HG03469 (cell line): ENCODE measurements at regions not wholly inside any gene's neighbourhood (a gene's known extent, or its start where the extent isn't known, plus 50 kb on each side); places are given as distances from the start of the nearest gene placed in this dataset.

Experiments used
- ATAC-seq: cut with Tn5 transposase; IDR thresholded peaks from one replicate; pipeline ENCODE4 v1.9.1; 2021; ENCODE audit warnings: mild to moderate bottlenecking, moderate library complexity, moderate number of reproducible peaks; ENCODE audit not compliant: unreplicated experiment

- no peak for ATAC-seq
These were observed 261.5 kb downstream of the BMP2 start for GRCh38 chr20:7029019-7029418.

- ATAC-seq = no peak
These were observed 263.7 kb downstream of the BMP2 start for GRCh38 chr20:7031222-7031621.

GRCh38 chr20:7038029-7038428 lies 270.5 kb downstream of the BMP2 start:
- no peak for ATAC-seq

GRCh38 chr20:7057611-7058010 lies 290.1 kb downstream of the BMP2 start:
- ATAC-seq = no peak

- ATAC-seq = no peak
These were observed 311.3 kb downstream of the BMP2 start for GRCh38 chr20:7078804-7079203.

GRCh38 chr20:7080472-7080871 lies 313.0 kb downstream of the BMP2 start:
- no peak for ATAC-seq

- no peak for ATAC-seq
These were observed 318.0 kb downstream of the BMP2 start for GRCh38 chr20:7085467-7085866.

- no peak for ATAC-seq
These were observed 320.3 kb downstream of the BMP2 start for GRCh38 chr20:7087803-7088202.

GRCh38 chr20:7090001-7090400 lies 322.5 kb downstream of the BMP2 start:
- ATAC-seq = no peak

GRCh38 chr20:7090811-7091210 lies 323.3 kb downstream of the BMP2 start:
- ATAC-seq = no peak

GRCh38 chr20:7091655-7092054 lies 324.2 kb downstream of the BMP2 start:
- no peak for ATAC-seq

- no peak for ATAC-seq
These were observed 327.0 kb downstream of the BMP2 start for GRCh38 chr20:7094438-7094997.

GRCh38 chr20:7106910-7107309 lies 339.4 kb downstream of the BMP2 start:
- ATAC-seq = no peak

GRCh38 chr20:7108929-7109328 lies 341.4 kb downstream of the BMP2 start:
- no peak for ATAC-seq

GRCh38 chr20:7113577-7114466 lies 346.3 kb downstream of the BMP2 start:
- no peak for ATAC-seq

GRCh38 chr20:7123457-7123856 lies 356.0 kb downstream of the BMP2 start:
- no peak for ATAC-seq

GRCh38 chr20:7124120-7124519 lies 356.6 kb downstream of the BMP2 start:
- ATAC-seq = no peak

- ATAC-seq = no peak
These were observed 369.4 kb downstream of the BMP2 start for GRCh38 chr20:7136886-7137285.

GRCh38 chr20:7137395-7138151 lies 370.1 kb downstream of the BMP2 start:
- no peak for ATAC-seq

- ATAC-seq = no peak
These were observed 377.0 kb downstream of the BMP2 start for GRCh38 chr20:7144464-7144863.

GRCh38 chr20:7146552-7147219 lies 379.2 kb downstream of the BMP2 start:
- no peak for ATAC-seq
